ENCODE measurements at regions not wholly inside any gene's neighbourhood (a gene's known extent, or its start where the extent isn't known, plus 50 kb on each side); places are given as distances from the start of the nearest gene placed in this dataset.

GRCh38 chr20:10131732-10132345 lies 86.8 kb upstream of the SNAP25 start:
- TF ChIP-seq YY1 (tag by site-specific recombination; IDR thresholded peaks at IDR 0.05) (no peak), CTCF (tag by site-specific recombination; IDR thresholded peaks at IDR 0.05) (no peak), IKZF3 (tag by site-specific recombination; IDR thresholded peaks at IDR 0.05) (no peak), SCRT2 (tag by site-specific recombination; IDR thresholded peaks at IDR 0.05) (no peak)

Measured in HEK293 (cell line).